GM18511 (cell line): ENCODE measurements at regions not wholly inside any gene's neighbourhood (a gene's known extent, or its start where the extent isn't known, plus 50 kb on each side); places are given as distances from the start of the nearest gene placed in this dataset.
"Not testable (repeated sequence)": the region's sequence is repeated elsewhere in the genome, so short reads cannot be mapped to it uniquely, and the experiment has no call there.

Source experiments
- ATAC-seq: cut with Tn5 transposase; IDR thresholded peaks from one replicate; pipeline ENCODE4 v1.9.1; 2021; ENCODE audit warnings: mild to moderate bottlenecking, moderate library complexity; ENCODE audit not compliant: unreplicated experiment

GRCh38 chr7:86592185-86592584, 51.5 kb upstream of the GRM3 start:
- no peak for ATAC-seq

- no peak for ATAC-seq
These were observed 69.7 kb upstream of the GRM3 start for GRCh38 chr7:86574006-86574405.

- no peak for ATAC-seq
These were observed 84.8 kb upstream of the GRM3 start for GRCh38 chr7:86558680-86559501.

DNA sequence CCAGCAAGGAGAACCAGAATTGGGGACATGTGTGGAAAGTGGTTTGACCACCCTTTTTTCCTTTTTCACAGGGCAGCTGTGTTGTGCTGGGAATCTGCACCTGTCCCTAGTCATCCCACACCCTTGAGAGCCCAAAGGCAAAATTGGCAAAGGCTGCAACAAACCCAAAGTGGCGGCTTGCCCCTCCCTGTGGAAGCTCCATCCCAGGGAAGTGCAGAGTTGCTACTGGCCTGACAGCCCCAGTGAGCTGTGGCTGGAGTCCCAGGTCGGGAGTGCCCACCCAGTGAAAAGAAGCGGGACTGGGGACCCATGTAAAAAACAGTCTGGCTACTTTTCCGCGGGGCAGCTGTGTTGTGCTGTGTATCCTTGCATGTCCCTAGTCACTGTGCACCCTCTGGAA, 109.1 kb upstream of the GRM3 start:
- no peak for ATAC-seq

GRCh38 chr7:86504229-86504628, 139.5 kb upstream of the GRM3 start:
- no peak for ATAC-seq

DNA sequence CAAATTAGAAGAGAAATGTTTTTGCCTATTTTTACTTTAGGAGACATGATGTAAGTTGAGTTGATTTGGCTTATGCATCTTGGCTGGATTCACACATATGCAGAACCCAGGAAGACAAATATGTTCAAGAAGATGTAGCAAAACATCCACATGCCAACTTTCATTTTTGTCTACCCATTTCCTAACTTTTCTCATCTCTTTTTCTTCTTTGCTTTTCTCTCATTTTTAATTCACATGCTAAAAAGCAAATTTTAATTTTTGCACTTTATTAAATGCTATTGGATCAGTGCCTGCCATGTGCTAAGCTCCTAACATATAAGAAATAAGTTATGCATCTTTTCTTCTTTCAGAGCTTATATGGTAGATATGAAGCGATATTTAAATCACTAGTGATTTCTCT, 143.7 kb upstream of the GRM3 start:
- no peak for ATAC-seq

GRCh38 chr7:86485827-86486226, 157.9 kb upstream of the GRM3 start:
- no peak for ATAC-seq

DNA sequence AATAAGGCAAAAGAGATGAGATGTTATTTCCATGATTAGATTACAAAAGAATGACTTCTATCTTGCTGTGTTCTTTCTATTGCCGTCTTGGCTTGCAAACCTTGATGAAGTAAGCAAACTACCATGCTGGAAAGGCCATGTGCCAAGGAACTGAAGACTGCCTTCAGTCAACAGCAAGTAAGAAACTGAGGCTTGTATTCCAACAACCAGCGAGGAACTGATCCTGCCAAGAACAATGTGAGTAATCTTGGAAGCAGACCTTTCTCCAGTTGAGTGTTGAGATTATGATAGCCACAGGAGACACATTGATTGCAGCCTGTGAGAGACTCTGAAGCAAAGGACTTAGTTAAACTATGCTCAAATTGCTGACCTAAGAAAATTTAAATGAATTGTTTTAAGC, 164.6 kb upstream of the GRM3 start:
- no peak for ATAC-seq

- no peak for ATAC-seq
These were observed 166.3 kb upstream of the GRM3 start for GRCh38 chr7:86477343-86477935.

DNA sequence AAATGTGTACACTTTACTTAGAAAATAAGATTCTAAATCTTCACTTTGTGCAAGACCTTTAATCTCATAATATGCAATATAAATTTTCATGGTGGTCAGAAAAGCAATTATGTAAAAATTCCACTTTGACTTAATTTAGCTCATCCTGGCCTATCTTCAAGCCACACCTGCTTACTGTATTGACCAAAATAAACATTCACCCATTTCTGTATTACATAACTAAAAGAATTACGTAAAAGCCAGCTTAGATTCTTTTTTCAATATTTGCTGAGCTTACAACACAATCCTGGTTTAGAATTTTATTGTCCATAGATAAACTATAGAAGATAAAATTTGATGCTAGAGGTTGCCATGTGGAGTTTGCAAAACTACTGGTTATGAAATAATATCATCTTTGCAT, 172.9 kb upstream of the GRM3 start:
- ATAC-seq = no peak

- peak; percentile 99 for ATAC-seq
These were observed 173.9 kb upstream of the GRM3 start for GRCh38 chr7:86469680-86470295.

- ATAC-seq = no peak
These were observed 189.0 kb upstream of the GRM3 start for GRCh38 chr7:86454753-86455152.

GRCh38 chr7:86453454-86453853, 190.3 kb upstream of the GRM3 start:
- ATAC-seq = no peak

DNA sequence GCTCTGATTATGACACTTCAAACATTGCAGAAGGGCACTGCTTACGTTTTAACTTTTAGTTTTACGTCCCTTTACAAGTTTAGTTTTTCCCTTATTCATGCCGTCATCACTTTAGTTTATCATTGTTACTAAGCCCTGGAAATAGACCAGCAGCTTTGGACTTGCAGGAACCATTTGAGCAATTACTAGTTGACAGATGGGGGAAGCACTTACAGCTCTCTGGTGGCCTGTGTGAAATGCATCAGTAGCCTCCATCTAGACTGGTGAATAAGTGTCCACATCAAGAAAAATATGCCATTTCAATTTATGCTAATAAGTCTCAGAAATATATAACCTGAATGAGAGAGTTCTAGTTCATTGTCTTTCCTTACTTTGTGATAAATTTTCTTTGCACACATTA, 194.9 kb upstream of the GRM3 start:
- ATAC-seq = no peak

DNA sequence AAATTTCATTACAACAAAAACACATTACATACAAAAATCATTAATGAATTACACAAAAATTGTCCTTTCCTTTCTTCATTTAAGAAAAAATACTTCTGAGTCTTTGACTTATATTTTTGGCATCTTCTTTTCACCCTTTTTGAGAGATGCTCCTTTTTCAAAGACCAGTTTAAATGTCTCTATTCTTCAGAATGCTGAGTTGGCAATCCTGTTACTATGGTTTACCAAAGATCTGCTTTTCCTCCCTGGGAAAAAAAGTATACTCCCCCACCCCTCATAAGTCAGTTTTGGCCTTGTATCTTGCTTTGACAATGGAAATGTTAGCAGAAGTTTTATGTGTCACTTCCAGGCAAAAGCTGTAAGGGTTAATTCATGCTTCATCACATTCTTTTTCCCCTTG, 198.4 kb upstream of the GRM3 start:
- ATAC-seq = no peak

- no peak for ATAC-seq
These were observed 199.5 kb upstream of the GRM3 start for GRCh38 chr7:86444245-86444644.

DNA sequence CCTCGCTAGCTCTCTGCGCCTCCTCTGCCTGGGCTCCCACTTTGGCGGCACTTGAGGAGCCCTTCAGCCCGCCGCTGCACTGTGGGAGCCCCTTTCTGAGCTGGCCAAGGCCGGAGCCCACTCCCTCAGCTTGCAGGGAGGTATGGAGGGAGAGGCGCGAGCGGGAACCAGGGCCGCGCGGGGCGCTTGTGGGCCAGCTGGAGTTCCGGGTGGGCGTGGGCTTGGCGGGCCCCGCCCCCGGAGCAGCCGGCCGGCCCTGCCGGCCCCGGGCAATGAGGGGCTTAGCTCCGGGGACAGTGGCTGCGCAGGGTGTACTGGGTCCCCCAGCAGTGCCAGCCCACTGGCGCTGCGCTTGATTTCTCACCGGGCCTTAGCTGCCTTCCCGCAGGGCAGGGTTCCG, 203.3 kb upstream of the GRM3 start:
- ATAC-seq = not testable (repeated sequence)

- no peak for ATAC-seq
These were observed 205.7 kb upstream of the GRM3 start for GRCh38 chr7:86437951-86438450.

GRCh38 chr7:86431761-86432160, 211.9 kb upstream of the GRM3 start:
- no peak for ATAC-seq

DNA sequence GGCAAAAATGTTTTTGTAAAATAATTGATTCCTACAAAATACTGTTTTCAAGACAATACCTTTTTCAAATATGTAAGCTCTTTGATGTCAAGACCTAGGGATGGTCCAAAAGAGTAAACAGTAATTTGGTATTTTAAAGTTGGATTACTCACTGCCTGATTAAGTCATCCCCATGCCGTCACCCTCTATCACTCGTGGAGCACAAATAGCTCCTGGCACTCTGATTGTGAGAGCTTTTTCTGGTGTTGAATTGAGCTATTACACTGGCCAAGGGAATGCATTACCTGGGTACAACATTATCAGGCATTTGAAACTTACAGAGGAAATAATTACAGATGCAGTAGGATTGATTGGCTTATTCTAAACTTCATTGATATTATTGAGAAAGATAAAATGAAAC, 231.9 kb upstream of the GRM3 start:
- ATAC-seq = no peak

DNA sequence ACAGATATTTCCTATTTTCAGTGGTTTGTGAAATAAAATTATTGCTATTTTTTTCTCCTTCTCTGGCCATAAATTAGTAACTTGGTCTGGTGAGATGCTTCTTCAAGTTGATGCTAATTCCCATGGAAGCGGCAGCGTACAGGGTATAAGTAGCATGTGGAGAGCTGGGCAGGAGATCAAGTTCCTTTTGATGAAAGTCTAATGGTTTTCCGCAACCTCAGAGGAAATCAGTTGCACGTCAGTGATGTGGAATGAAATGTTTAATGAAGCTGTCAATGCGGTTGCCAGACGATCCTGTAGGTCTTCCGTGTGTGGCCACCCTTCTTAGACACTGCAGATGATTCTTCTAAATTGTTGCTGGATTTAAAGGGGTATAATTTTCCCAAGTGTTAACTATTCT, 236.4 kb upstream of the GRM3 start:
- ATAC-seq = no peak

DNA sequence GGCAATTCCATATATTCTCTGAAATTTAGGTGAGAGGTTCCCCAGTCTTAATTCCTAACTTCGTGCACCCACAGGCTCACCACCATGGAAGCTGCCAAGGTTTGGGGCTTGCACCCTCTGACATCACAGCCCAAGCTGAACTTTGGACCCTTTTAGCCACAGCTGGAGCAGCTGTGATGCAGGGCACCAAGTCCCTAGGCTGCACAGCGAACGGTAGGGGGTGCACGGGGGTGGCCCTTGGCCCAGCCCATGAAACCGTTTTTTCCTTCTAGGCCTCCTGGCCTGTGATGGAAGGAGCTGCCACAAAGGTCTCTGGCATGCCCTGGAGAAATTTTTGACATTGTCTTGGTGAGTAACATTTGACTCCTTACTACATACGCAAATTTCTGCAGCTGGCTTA, 251.9 kb upstream of the GRM3 start:
- ATAC-seq = no peak
